Urinary bladder (tissue), 3 donors: ENCODE measurements at regions not wholly inside any gene's neighbourhood (a gene's known extent, or its start where the extent isn't known, plus 50 kb on each side); places are given as distances from the start of the nearest gene placed in this dataset.

Experiments
- DNase-seq: peaks from one replicate; pipeline ENCODE4 v3.0.0-alpha.2; 2015; ENCODE audit errors: extremely low spot score
- H3K27ac ChIP-seq: one replicate; pipeline ENCODE4 v1.5.1; 2013; ENCODE audit warnings: low read depth, mild to moderate bottlenecking, moderate library complexity
- H3K36me3 ChIP-seq: one replicate; pipeline ENCODE4 v1.6.1; 2013; ENCODE audit warnings: mild to moderate bottlenecking, moderate library complexity; ENCODE audit not compliant: insufficient read depth
- H3K4me1 ChIP-seq: one replicate; pipeline ENCODE4 v1.6.1; 2013; ENCODE audit warnings: mild to moderate bottlenecking, moderate library complexity; ENCODE audit not compliant: insufficient read depth
- H3K4me3 ChIP-seq: one replicate; pipeline ENCODE4 v1.5.1; 2013; ENCODE audit warnings: low read depth, low read length
- WGBS: extraction: QIAGEN DNeasy Blood & Tissue Kit; methylation state at CpG from one replicate; pipeline ENCODE4 v1.1.7; 2013; 5-methylcytosine and 5-hydroxymethylcytosine counted together
- donor health status: healthy with polysubstance abuse.
- donor health status: healthy.

DNA sequence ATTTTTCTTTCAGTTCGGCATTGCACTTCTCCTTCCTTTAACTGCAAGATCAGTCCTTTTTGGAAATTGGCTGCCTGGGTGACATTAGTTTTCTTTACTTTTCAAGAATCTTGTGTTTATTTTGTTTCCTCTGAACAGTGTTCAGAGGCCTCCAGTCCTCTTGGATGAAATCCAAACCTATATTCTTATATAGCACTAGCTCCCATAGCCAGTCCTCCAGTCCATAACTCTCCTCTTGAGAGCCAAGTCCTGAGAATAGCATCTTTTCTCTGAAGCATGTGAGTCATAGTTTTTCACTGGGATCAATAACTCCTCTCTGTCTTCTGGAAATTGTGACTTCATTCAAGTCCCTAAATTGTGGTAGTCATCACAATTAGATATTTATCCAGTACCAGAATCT is 357.5 kb downstream of the RAPGEF2 start:
- no peak overlapping the region for H3K4me3 ChIP-seq
- H3K27ac ChIP-seq: no peak overlapping the region
- H3K4me1 ChIP-seq: no peaks in the 10 kb centered on the region
- WGBS: 51% methylated on average over 1 of the region's 1 CpG
- no peaks in the 10 kb centered on the region for H3K36me3 ChIP-seq
- DNase-seq: no peak

DNA sequence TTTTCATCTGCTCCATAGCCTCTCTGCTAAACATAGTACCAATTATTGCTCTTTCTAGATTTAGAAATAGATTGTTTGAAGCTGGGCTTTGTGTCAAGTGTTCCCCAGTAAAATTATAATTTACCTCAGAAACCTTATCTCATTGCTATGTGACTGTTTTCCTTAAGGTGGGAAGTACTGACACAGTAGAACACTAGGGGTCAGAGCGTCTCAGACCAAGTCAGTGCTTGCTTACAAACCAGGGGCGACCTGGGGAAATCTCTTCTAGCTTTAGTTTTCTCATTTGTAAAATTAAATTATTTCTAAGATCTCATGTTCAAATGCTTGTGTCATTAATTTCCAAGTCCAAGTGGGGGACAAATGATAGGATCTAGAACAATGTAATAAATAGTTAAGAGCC is 360.4 kb downstream of the RAPGEF2 start:
- no peak for DNase-seq
- Histone ChIP-seq H3K4me3 (no peak overlapping the region), H3K4me1 (no peaks in the 10 kb centered on the region), H3K36me3 (no peaks in the 10 kb centered on the region), H3K27ac (no peak overlapping the region)
- 84% methylated on average over 2 of the region's 2 CpGs for WGBS

DNA sequence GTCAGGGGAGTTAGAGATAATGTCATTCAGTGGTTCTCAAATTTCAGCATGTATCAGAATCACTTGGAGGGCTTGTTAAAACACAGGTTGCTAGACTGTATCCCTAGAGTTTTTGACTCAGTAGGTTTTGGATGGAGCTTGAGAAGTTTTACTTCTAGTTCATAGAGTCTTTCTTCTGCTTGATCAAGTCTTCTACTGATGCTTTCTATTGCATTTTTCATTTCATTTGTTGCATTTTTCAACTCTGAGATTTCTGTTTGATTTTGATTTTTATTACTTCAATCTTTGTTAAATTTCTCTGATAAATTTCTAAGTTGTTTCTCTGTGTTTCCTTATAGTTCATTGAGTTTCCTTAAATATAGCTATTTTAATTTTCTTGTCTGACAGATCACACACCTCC is 361.4 kb downstream of the RAPGEF2 start:
- no peak overlapping the region for H3K4me3 ChIP-seq
- no peaks in the 10 kb centered on the region for H3K36me3 ChIP-seq
- DNase-seq: no peak
- no peaks in the 10 kb centered on the region for H3K4me1 ChIP-seq
- H3K27ac ChIP-seq: no peak overlapping the region

DNA sequence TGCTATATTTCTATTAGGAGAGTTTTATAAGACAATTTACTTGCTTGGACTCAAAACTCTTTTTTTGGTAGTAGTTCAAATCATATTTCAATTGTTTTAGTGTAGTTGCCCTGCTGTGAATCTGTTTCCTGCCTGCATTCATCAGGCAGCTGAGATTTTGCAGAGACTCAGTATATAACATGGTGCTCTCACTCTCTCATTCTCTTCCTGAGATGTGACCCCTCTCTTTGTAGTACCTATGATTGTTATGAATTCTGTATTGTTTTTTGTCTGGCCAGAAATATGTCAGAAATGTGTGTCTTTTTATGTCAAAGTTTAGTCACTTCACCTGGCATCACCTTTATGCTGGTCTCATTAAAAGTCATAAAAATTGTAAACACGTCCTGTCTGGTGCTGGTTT is 374.0 kb downstream of the RAPGEF2 start:
- H3K4me1 ChIP-seq: no peaks in the 10 kb centered on the region
- H3K36me3 ChIP-seq: no peaks in the 10 kb centered on the region
- DNase-seq: no peak
- no peak overlapping the region for H3K27ac ChIP-seq
- H3K4me3 ChIP-seq: no peak overlapping the region
- WGBS: 40% methylated on average over 1 of the region's 1 CpG

DNA sequence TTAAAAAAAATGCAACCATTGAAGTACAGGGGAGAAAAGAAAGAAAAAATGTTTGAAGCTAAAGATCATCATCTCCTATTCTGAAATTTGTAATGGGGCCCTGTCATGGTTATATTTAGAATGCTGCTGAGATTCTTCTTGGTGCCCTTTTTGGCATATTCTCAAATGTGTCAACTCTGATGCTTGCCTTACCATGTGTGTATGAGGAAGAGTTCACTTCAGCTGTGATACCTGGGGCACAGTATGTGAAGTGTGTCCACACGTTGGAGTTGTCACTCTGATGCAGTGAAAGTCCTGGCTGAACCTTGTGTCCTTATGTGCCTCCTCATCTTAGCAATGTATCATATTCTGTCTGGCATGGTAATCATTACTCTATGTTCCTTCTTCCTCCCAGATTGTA is 377.9 kb downstream of the RAPGEF2 start:
- DNase-seq: no peak
- no peak overlapping the region for H3K4me3 ChIP-seq
- 0% methylated on average over 1 of the region's 1 CpG for WGBS
- no peak overlapping the region for H3K27ac ChIP-seq
- no peaks in the 10 kb centered on the region for H3K4me1 ChIP-seq
- H3K36me3 ChIP-seq: no peaks in the 10 kb centered on the region

DNA sequence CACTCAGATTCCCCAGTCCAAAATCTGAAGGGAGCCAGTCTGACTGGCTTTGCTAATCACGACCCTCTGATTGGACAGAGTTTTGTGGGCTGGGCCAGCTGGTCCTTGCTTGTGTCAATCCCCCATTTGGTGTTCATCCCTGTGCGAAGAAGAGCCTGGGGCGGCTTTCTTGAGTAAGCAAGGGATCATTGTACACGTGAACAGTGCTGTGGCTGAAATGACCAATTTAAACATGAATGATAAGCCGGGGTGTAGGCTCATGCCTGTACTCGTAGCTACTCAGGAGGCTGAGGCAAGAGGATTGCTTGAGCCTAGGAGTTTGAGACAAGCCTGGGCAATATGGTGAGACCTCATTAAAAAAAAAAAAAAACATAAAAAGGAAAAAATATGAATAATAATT is 379.1 kb downstream of the RAPGEF2 start:
- DNase-seq: no peak
- no peak overlapping the region for H3K4me3 ChIP-seq
- 70% methylated on average over 6 of the region's 6 CpGs for WGBS
- no peaks in the 10 kb centered on the region for H3K4me1 ChIP-seq
- no peaks in the 10 kb centered on the region for H3K36me3 ChIP-seq
- no peak overlapping the region for H3K27ac ChIP-seq

DNA sequence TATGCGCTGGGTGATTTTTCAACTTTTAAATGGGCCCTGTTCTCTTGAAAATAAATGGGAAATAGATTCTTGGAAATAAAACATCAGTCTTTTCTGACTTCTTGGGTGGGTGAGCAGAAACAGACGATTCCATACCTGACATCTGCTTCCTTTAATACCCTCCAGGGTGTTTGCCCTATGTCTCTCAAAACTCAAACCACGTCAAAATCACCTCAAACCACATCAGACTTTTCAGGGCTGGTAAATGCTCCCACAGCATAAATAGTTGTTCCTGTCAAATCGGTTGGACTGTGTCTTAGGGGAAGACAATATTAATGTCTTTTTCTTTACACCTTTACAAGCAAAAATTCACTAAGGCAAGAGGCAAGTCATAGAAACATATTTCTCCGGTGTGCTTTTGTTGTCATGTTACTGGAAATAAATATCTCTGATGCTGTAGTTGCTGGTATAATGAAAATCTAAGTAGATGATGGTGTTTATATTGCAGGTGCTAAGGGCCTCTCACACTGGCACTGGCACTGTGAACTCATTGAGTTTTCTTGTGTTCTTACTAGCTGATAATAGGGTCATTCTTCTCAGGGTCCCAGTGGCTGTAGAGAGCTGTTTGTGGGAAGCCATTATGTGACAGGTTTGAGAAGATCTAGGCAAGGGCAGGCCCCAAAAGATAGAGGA is 380.4 kb downstream of the RAPGEF2 start:
- H3K27ac ChIP-seq: no peak overlapping the region
- no peak overlapping the region for H3K4me3 ChIP-seq
- WGBS: 76% methylated on average over 5 of the region's 5 CpGs
- no peaks in the 10 kb centered on the region for H3K36me3 ChIP-seq
- DNase-seq: no peak
- no peaks in the 10 kb centered on the region for H3K4me1 ChIP-seq

DNA sequence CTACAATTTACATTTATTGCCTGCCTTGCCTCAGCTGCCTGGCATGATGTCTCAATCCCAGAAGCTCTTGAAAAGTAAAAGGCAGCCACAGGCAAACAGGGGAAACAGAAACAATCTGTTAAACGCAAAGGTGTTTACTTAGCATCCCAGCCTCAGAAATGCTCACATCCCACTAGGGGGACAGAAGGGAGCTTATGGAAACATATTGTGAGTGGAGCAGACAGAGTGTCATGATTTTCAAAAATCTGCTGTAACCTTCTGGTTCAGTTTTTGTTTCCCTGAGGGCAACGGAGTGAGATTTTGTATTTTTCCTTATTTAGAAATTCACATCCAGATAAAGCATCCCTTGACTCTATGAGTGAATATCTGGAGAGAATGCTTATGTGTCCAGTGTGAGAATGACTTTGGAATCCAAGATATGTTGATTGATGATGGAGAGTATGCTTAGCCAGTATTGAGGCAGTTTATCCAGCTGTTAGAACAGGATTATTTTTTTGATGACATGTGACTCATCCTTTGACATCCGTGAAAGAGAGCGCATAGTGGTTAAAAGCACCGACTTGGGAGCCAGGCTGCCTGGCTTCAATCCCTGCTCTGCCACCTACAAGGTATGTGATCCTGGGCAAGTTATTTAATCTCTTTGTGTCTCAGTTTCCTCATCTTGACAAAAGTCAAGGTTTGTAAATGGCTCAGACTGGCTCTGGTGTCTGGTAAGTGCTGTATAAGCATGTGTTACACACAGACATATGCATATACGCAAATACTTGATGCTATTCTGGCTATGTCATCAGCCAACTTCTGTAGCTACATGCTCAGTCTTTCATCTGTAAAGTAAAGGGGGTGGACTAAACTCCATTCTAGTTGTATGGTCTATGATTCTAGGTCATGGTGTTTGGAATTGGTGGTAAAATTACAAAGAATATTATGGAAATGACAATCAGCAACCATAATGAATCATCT is 381.2 kb downstream of the RAPGEF2 start:
- Histone ChIP-seq H3K36me3 (no peaks in the 10 kb centered on the region), H3K4me3 (no peak overlapping the region), H3K27ac (no peak overlapping the region), H3K4me1 (no peaks in the 10 kb centered on the region)
- WGBS: 53% methylated on average over 6 of the region's 6 CpGs
- DNase-seq: no peak

DNA sequence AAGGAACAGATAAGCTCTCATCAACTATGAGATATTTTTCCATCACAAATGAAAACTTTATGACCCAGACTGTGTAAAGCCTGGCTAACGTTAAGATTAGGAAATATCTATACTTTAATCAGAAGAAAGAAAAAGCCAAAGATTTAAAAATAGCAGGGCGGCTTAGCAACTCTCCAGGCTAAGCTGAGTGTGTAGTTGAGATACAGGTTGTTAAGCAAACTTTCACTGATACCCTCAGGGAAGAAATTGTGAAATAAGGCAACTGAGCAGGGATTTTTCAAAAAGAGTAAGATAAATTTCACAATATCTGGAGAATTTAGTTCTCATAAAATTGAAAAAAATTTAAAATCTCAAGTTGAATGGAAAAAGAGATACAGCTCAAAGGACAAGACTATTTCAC is 382.0 kb downstream of the RAPGEF2 start:
- DNase-seq: no peak
- no peak overlapping the region for H3K27ac ChIP-seq
- H3K4me1 ChIP-seq: no peaks in the 10 kb centered on the region
- H3K4me3 ChIP-seq: no peak overlapping the region
- no peaks in the 10 kb centered on the region for H3K36me3 ChIP-seq
- 27% methylated on average over 2 of the region's 2 CpGs for WGBS

DNA sequence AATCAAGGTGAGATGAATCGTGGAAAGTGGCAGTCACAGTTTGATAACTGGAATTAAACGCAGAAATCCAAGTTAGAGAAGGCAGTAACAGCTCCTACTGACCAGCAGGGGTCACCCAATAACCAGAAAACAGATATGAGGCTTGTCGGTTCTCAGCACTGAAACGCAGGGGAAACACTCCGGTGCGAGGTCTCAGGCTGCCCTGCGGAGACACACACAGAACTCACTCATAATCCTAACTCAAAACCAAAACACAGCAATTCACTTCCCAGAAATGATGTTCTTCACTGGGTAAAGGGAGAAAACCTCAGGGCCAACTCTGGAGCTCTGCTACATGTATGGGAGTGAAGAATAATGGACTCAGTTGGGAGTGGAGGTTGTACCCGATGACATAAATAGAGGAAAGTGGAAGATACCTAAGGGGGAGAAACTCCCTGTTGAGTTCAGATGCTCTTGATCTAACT is 384.4 kb downstream of the RAPGEF2 start:
- Histone ChIP-seq H3K27ac (no peak overlapping the region), H3K4me3 (no peak overlapping the region), H3K4me1 (no peaks in the 10 kb centered on the region), H3K36me3 (no peaks in the 10 kb centered on the region)
- DNase-seq: peak; percentile 46
- 7% methylated on average over 8 of the region's 8 CpGs for WGBS

DNA sequence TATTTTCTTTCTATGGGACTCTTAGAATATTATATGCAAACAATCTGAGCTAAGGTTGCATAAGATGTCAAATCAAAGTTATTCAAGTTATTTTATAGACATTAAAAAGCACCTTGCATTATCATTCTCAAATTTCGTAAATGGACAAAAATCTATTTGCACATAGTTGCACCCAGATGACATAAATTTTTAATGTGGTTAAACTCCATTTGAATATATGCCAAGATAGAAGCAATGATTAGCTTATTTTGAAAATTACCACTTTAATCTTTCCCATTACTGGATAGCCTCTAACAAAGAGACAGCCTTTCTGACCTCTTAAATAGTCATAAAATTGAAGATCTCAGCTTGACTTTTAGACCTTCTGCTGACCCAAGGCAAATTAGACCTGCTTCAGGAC is 386.8 kb downstream of the RAPGEF2 start:
- 68% methylated on average over 1 of the region's 1 CpG for WGBS
- H3K4me1 ChIP-seq: no peaks in the 10 kb centered on the region
- DNase-seq: no peak
- H3K36me3 ChIP-seq: no peaks in the 10 kb centered on the region
- H3K4me3 ChIP-seq: no peak overlapping the region
- H3K27ac ChIP-seq: no peak overlapping the region

DNA sequence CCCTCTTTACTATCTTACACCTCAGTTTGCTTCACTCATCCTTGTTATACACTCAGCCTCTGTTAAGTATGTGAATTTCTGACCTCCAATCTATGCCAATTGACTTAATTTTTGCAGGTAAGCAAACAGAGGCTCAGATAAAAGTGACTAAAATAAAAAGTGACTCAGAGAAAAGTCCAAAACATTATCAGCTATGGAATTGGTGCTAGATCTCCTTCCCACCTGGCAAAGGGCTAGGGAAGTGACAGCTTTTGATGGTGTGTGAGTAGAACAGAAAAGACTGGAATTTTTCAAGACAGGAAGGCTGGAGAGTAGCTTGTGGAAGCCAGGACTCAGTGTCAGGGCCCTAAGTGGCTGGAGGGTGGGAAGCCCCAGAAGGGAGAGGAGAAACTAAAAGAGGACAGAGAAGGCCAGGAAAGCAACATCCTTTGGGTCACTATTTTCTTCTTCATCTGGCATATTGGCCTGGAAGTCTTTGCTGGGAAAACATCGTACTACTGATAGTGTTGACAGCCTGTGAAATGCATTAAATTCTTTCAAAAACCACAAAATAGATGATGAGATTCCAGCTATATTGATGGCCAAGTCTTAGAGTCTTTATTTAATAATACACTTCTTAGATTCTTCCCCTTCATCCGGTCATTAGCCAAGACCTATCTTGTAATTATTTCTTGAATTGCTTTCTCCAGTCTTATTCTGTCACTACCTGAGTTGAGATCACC is 392.8 kb downstream of the RAPGEF2 start:
- H3K4me3 ChIP-seq: no peak overlapping the region
- 65% methylated on average over 2 of the region's 2 CpGs for WGBS
- H3K4me1 ChIP-seq: no peaks in the 10 kb centered on the region
- no peak overlapping the region for H3K27ac ChIP-seq
- no peaks in the 10 kb centered on the region for H3K36me3 ChIP-seq
- DNase-seq: no peak

DNA sequence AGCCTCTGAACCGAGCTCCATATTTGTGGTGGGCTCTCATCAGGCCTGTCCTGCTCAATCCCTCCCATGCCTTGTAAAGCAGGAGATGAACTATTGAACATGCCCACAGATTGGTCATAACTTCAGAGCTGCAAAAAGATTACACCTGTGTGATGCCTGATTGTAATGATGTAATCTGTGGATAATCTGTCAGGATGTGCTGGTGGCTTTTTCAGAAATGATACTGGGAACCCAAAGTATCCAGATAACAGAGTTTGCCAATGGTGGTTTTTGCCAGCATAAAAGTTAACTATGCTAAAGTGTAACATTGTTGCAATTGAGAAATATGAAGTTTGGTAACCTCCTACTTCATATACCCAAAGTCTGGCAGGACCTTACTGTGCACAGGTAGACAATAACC is 393.4 kb downstream of the RAPGEF2 start:
- H3K27ac ChIP-seq: no peak overlapping the region
- 84% methylated on average over 1 of the region's 1 CpG for WGBS
- H3K4me3 ChIP-seq: no peak overlapping the region
- H3K36me3 ChIP-seq: no peaks in the 10 kb centered on the region
- no peaks in the 10 kb centered on the region for H3K4me1 ChIP-seq
- no peak for DNase-seq

DNA sequence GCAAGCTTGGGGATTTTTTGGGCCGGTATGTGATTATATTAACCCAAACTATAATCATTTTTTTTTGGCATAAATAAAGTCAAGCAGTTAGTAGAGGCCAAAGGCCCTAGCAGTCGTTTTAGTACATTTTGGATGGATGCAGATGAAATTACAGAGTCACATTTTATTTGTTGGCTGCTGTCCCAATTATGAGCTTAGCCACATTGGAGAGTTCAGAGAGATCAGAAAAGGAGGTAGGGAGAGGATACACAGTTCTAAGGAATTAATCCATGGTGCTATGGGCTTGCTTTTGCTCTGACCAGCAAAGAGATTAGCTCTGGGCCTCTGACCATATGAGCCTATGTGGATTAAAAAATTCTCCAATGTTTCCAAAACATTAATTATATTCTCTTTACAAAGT is 395.1 kb downstream of the RAPGEF2 start:
- peak; percentile 55 for DNase-seq
- WGBS: 27% methylated on average over 2 of the region's 2 CpGs
- Histone ChIP-seq H3K4me3 (no peak overlapping the region), H3K4me1 (no peaks in the 10 kb centered on the region), H3K27ac (no peak overlapping the region), H3K36me3 (no peaks in the 10 kb centered on the region)
